ENCODE measurements at regions not wholly inside any gene's neighbourhood (a gene's known extent, or its start where the extent isn't known, plus 50 kb on each side); places are given as distances from the start of the nearest gene placed in this dataset.

GRCh38 chr6:122077603-122078002 is 321.8 kb upstream of the HSF2 start:
- Histone ChIP-seq H3K4me1 (ENCODE audit: control insufficient read depth, insufficient read depth, low read length) (peaks cover 4% of the 10 kb centered on the region), H3K9me3 (ENCODE audit: control insufficient read depth, insufficient read depth, low read depth, low read length) (no peaks in the 10 kb centered on the region)

GRCh38 chr6:122078481-122078880 is 321.0 kb upstream of the HSF2 start:
- peaks cover 4% of the 10 kb centered on the region for H3K4me1 ChIP-seq (ENCODE audit: control insufficient read depth, insufficient read depth, low read length)
- no peaks in the 10 kb centered on the region for H3K36me3 ChIP-seq (ENCODE audit: control insufficient read depth in 2 of 2, insufficient read depth in 1 of 2, low read length in 2 of 2)
- TF ChIP-seq ZNF394 (tag by site-specific recombination; IDR thresholded peaks at IDR 0.05; ENCODE audit: borderline replicate concordance) (no peak), ZNF23 (tag by site-specific recombination; IDR thresholded peaks at IDR 0.05; ENCODE audit: borderline replicate concordance) (no peak), ZNF514 (tag by site-specific recombination; IDR thresholded peaks at IDR 0.05) (no peak), REPIN1 (tag by site-specific recombination; IDR thresholded peaks at IDR 0.05; ENCODE audit: low read depth) (no peak), ZNF785 (tag by site-specific recombination; IDR thresholded peaks at IDR 0.05) (no peak), ZNF239 (tag by site-specific recombination; IDR thresholded peaks at IDR 0.05) (no peak), ZNF18 (tag by site-specific recombination; IDR thresholded peaks at IDR 0.05) (no peak)
- H3K27ac ChIP-seq (ENCODE audit: extremely low read depth, low read depth, low read length) = no peak overlapping the region
- POLR2A ChIA-PET = no interaction called here
- CTCF ChIA-PET = interaction anchor here (0.6 kb wide), 1 partner anchor 27 kb away, joined by 5 read pairs; no protein-coding TSS in a partner anchor
- no peak overlapping the region for H3K4me3 ChIP-seq (ENCODE audit: low read depth, low read length)
- no peaks in the 10 kb centered on the region for H3K9me3 ChIP-seq (ENCODE audit: control insufficient read depth, insufficient read depth, low read depth, low read length)

More at GRCh38 chr6:122077603-122078002, 321.8 kb upstream of the HSF2 start:
- H3K27ac ChIP-seq (ENCODE audit: extremely low read depth, low read depth, low read length) = no peak overlapping the region
- POLR2A ChIA-PET = no interaction called here
- CTCF ChIA-PET = no interaction called here
- no peak overlapping the region for H3K4me3 ChIP-seq (ENCODE audit: low read depth, low read length)
- no peak for TF ChIP-seq ZBTB48 (tag by site-specific recombination; IDR thresholded peaks at IDR 0.05)
- TF ChIP-seq ZNF23 (tag by site-specific recombination; IDR thresholded peaks at IDR 0.05; ENCODE audit: borderline replicate concordance) = no peak
- TF ChIP-seq ZNF302 (tag by site-specific recombination; IDR thresholded peaks at IDR 0.05; ENCODE audit: low read depth) = no peak
- TF ChIP-seq BCL11A (tag by site-specific recombination; IDR thresholded peaks at IDR 0.05; ENCODE audit: low read depth) = no peak
- no peak for TF ChIP-seq MYNN (tag by site-specific recombination; IDR thresholded peaks at IDR 0.05; ENCODE audit: borderline replicate concordance)
- no peak for TF ChIP-seq ZNF155 (tag by site-specific recombination; IDR thresholded peaks at IDR 0.05)
- TF ChIP-seq, protein P1, sequence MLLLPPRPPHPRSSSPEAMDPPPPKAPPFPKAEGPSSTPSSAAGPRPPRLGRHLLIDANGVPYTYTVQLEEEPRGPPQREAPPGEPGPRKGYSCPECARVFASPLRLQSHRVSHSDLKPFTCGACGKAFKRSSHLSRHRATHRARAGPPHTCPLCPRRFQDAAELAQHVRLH (tag by site-specific recombination; IDR thresholded peaks at IDR 0.05) = no peak
- no peak for TF ChIP-seq ZNF585B (tag by site-specific recombination; IDR thresholded peaks at IDR 0.05)
- TF ChIP-seq ZNF530 (tag by site-specific recombination; IDR thresholded peaks at IDR 0.05; ENCODE audit: low read depth) = no peak
- no peak for TF ChIP-seq ZNF274 (IDR thresholded peaks at IDR 0.05; ENCODE audit: low read length)
- TF ChIP-seq ZNF274 (tag by site-specific recombination; IDR thresholded peaks at IDR 0.05; ENCODE audit: borderline replicate concordance) = no peak
- no peak for TF ChIP-seq RBAK (tag by site-specific recombination; IDR thresholded peaks at IDR 0.05)
- no peak for TF ChIP-seq ZNF114 (tag by site-specific recombination; IDR thresholded peaks at IDR 0.05)
- no peak for TF ChIP-seq ZFHX2 (tag by site-specific recombination; conservative IDR thresholded peaks at IDR 0.05)
- no peak for TF ChIP-seq ZNF280C (tag by site-specific recombination; IDR thresholded peaks at IDR 0.05)
- no peak for TF ChIP-seq ZNF398 (tag by site-specific recombination; IDR thresholded peaks at IDR 0.05)
- TF ChIP-seq GLIS2 (tag by site-specific recombination; IDR thresholded peaks at IDR 0.05) = no peak
- no peak for TF ChIP-seq PRDM6 (tag by site-specific recombination; IDR thresholded peaks at IDR 0.05)
- TF ChIP-seq ZNF654 (tag by site-specific recombination; IDR thresholded peaks at IDR 0.05; ENCODE audit: low read depth) = no peak
- H3K36me3 ChIP-seq (ENCODE audit: control insufficient read depth in 2 of 2, insufficient read depth in 1 of 2, low read length in 2 of 2) = no peaks in the 10 kb centered on the region
